Amniotic epithelial cell (primary cell): ENCODE measurements at regions not wholly inside any gene's neighbourhood (a gene's known extent, or its start where the extent isn't known, plus 50 kb on each side); places are given as distances from the start of the nearest gene placed in this dataset.

Source experiments
- DNase-seq: peaks from one replicate; pipeline ENCODE4 v3.0.0-alpha.2; 2010; ENCODE audit warnings: low read depth

GRCh38 chr3:117253636-117254035 lies 544.1 kb downstream of the TUSC7 start:
- no peak for DNase-seq

GRCh38 chr3:117254985-117255384 lies 545.4 kb downstream of the TUSC7 start:
- DNase-seq = no peak

- no peak for DNase-seq
Measured at GRCh38 chr3:117255736-117256135, 546.2 kb downstream of the TUSC7 start.

- DNase-seq = no peak
Measured at GRCh38 chr3:117261983-117262421, 552.4 kb downstream of the TUSC7 start.

- DNase-seq = no peak
Measured at GRCh38 chr3:117263270-117263669, 553.7 kb downstream of the TUSC7 start.

GRCh38 chr3:117263745-117264144 lies 554.2 kb downstream of the TUSC7 start:
- no peak for DNase-seq

- DNase-seq = no peak
Measured at GRCh38 chr3:117264204-117264994, 554.8 kb downstream of the TUSC7 start.

- no peak for DNase-seq
Measured at GRCh38 chr3:117266806-117267205, 557.2 kb downstream of the TUSC7 start.

- no peak for DNase-seq
Measured at GRCh38 chr3:117268318-117268717, 558.7 kb downstream of the TUSC7 start.

- no peak for DNase-seq
Measured at GRCh38 chr3:117272274-117272673, 562.7 kb downstream of the TUSC7 start.

GRCh38 chr3:117272876-117273523 lies 563.4 kb downstream of the TUSC7 start:
- no peak for DNase-seq

- no peak for DNase-seq
Measured at GRCh38 chr3:117277816-117278215, 568.2 kb downstream of the TUSC7 start.

GRCh38 chr3:117278424-117279190 lies 569.0 kb downstream of the TUSC7 start:
- DNase-seq = no peak

- DNase-seq = no peak
Measured at GRCh38 chr3:117281371-117281770, 571.8 kb downstream of the TUSC7 start.

- DNase-seq = no peak
Measured at GRCh38 chr3:117282566-117282965, 573.0 kb downstream of the TUSC7 start.

- no peak for DNase-seq
Measured at GRCh38 chr3:117285737-117286136, 576.2 kb downstream of the TUSC7 start.

GRCh38 chr3:117286488-117286887 lies 576.9 kb downstream of the TUSC7 start:
- no peak for DNase-seq

- no peak for DNase-seq
Measured at GRCh38 chr3:117287602-117288001, 578.0 kb downstream of the TUSC7 start.

- DNase-seq = no peak
Measured at GRCh38 chr3:117291476-117291875, 581.9 kb downstream of the TUSC7 start.

- DNase-seq = no peak
Measured at GRCh38 chr3:117297065-117297464, 587.5 kb downstream of the TUSC7 start.

GRCh38 chr3:117297541-117297940 lies 588.0 kb downstream of the TUSC7 start:
- no peak for DNase-seq

- no peak for DNase-seq
Measured at GRCh38 chr3:117298273-117298672, 588.7 kb downstream of the TUSC7 start.

GRCh38 chr3:117302428-117302827 lies 592.8 kb downstream of the TUSC7 start:
- DNase-seq = no peak
